ENCODE measurements at regions not wholly inside any gene's neighbourhood (a gene's known extent, or its start where the extent isn't known, plus 50 kb on each side); places are given as distances from the start of the nearest gene placed in this dataset.

GRCh38 chr17:56023851-56024250, 129.4 kb upstream of the ANKFN1 start:
- no peak overlapping the region for H3K23ac ChIP-seq (ENCODE audit: insufficient read length)
- no peaks in the 10 kb centered on the region for H3K79me1 ChIP-seq (ENCODE audit: low read depth, low read length)
- TF ChIP-seq RFX5 (IDR thresholded peaks at IDR 0.05; ENCODE audit: borderline replicate concordance, low read depth, low read length), result no peak
- no peak for TF ChIP-seq SRF (IDR thresholded peaks at IDR 0.05; ENCODE audit: low read depth, low read length)
- TF ChIP-seq JUN (IDR thresholded peaks at IDR 0.05; ENCODE audit: low read depth, low read length), result no peak
- TF ChIP-seq FOSL1 (IDR thresholded peaks at IDR 0.05; ENCODE audit: insufficient read depth, low read depth, low read length), result no peak
- TF ChIP-seq CBX5 (IDR thresholded peaks at IDR 0.05; ENCODE audit: low read depth, low read length), result no peak
- TF ChIP-seq CHD1 (IDR thresholded peaks at IDR 0.05; ENCODE audit: low read depth, low read length), result no peak
- TF ChIP-seq ATF3 (IDR thresholded peaks at IDR 0.05; ENCODE audit: insufficient read depth, low read depth, low read length), result no peak
- TF ChIP-seq TBP (IDR thresholded peaks at IDR 0.05; ENCODE audit: low read depth, low read length), result no peak
- no peaks in the 10 kb centered on the region for H3K9me3 ChIP-seq (ENCODE audit: insufficient read depth in 2 of 2, low read depth in 1 of 2, low read length in 1 of 2)
- H2BK15ac ChIP-seq (ENCODE audit: low read length), result no peak overlapping the region
- H4K91ac ChIP-seq (replicated peaks; ENCODE audit: insufficient read length, low read length), result no peak overlapping the region
- H2BK120ac ChIP-seq (replicated peaks; ENCODE audit: low read depth, low read length), result no peak overlapping the region
- no peaks in the 10 kb centered on the region for H3K23me2 ChIP-seq (ENCODE audit: low read depth, low read length)
- H3K14ac ChIP-seq (ENCODE audit: insufficient read length), result no peak overlapping the region
- no peak overlapping the region for H2BK20ac ChIP-seq (ENCODE audit: low read length)
- no peaks in the 10 kb centered on the region for H3K27me3 ChIP-seq (replicated peaks in 1 of 4; ENCODE audit: control insufficient read depth in 3 of 4, extremely low read depth in 1 of 4, insufficient read depth in 3 of 4, low read length in 3 of 4)
- no peak for DNase-seq (ENCODE audit: low read depth in 1 of 2, low spot score in 2 of 2)
- no peak overlapping the region for H3K4me3 ChIP-seq (ENCODE audit: extremely low read depth in 1 of 4, insufficient read depth in 2 of 4, low read depth in 3 of 4, low read length in 4 of 4)
- H3K4ac ChIP-seq (replicated peaks; ENCODE audit: insufficient read length, low read depth, low read length), result no peak overlapping the region
- no peak overlapping the region for H4K8ac ChIP-seq (ENCODE audit: extremely low read depth, insufficient read depth, low read length)
- no peak overlapping the region for H4K5ac ChIP-seq (ENCODE audit: insufficient read length, low read depth, low read length)
- H2AFZ ChIP-seq (ENCODE audit: low read length), result no peak overlapping the region
- H3K4me1 ChIP-seq (replicated peaks in 1 of 4; ENCODE audit: control insufficient read depth in 3 of 4, insufficient read depth in 4 of 4, low read length in 3 of 4), result no peaks in the 10 kb centered on the region
- H2BK5ac ChIP-seq (ENCODE audit: low read depth, low read length), result no peak overlapping the region
- WGBS, 2 experiments (ENCODE audit: extremely low coverage in 1 of 2, insufficient coverage in 1 of 2, insufficient read length in 1 of 2, insufficient replicate concordance in 2 of 2, low coverage in 1 of 2, low lambda C conversion rate in 2 of 2, missing lambda C conversion rate in 1 of 2), result 66% methylated on average over 2 of the region's 2 CpGs; no CpG with 5 or more reads in 1 of the 2 experiments
- FAIRE-seq, result no peak
- no peak overlapping the region for H2AK5ac ChIP-seq (ENCODE audit: low read depth, low read length)
- ChIA-PET CTCF (ENCODE audit: partially characterized antibody) (no interaction called here), POLR2A (ENCODE audit: partially characterized antibody) (no interaction called here)
- no peak overlapping the region for H3K27ac ChIP-seq (ENCODE audit: low read depth, low read length)
- no peak overlapping the region for H2BK12ac ChIP-seq (ENCODE audit: low read depth, low read length)
- H3K56ac ChIP-seq (replicated peaks; ENCODE audit: insufficient read length, low read depth, low read length), result no peak overlapping the region
- no peaks in the 10 kb centered on the region for H3K79me2 ChIP-seq (ENCODE audit: control insufficient read depth in 1 of 2, insufficient read depth in 2 of 2, low read length in 2 of 2)
- H3K9ac ChIP-seq (replicated peaks in 1 of 4; ENCODE audit: extremely low read depth in 1 of 4, low read depth in 3 of 4, low read length in 3 of 4), result no peak overlapping the region
- no peaks in the 10 kb centered on the region for H4K20me1 ChIP-seq (replicated peaks in 1 of 2; ENCODE audit: control insufficient read depth in 1 of 2, insufficient read depth in 2 of 2, low read length in 2 of 2)
- H3K36me3 ChIP-seq (ENCODE audit: control insufficient read depth in 2 of 4, insufficient read depth in 4 of 4, low read length in 3 of 4), result no peaks in the 10 kb centered on the region
- no peak overlapping the region for H3K4me2 ChIP-seq (ENCODE audit: insufficient read depth in 1 of 2, low read depth in 2 of 2, low read length in 2 of 2)
- no peak overlapping the region for H3K18ac ChIP-seq (ENCODE audit: extremely low read depth, low read length)
